ENCODE measurements at regions not wholly inside any gene's neighbourhood (a gene's known extent, or its start where the extent isn't known, plus 50 kb on each side); places are given as distances from the start of the nearest gene placed in this dataset.

DNA sequence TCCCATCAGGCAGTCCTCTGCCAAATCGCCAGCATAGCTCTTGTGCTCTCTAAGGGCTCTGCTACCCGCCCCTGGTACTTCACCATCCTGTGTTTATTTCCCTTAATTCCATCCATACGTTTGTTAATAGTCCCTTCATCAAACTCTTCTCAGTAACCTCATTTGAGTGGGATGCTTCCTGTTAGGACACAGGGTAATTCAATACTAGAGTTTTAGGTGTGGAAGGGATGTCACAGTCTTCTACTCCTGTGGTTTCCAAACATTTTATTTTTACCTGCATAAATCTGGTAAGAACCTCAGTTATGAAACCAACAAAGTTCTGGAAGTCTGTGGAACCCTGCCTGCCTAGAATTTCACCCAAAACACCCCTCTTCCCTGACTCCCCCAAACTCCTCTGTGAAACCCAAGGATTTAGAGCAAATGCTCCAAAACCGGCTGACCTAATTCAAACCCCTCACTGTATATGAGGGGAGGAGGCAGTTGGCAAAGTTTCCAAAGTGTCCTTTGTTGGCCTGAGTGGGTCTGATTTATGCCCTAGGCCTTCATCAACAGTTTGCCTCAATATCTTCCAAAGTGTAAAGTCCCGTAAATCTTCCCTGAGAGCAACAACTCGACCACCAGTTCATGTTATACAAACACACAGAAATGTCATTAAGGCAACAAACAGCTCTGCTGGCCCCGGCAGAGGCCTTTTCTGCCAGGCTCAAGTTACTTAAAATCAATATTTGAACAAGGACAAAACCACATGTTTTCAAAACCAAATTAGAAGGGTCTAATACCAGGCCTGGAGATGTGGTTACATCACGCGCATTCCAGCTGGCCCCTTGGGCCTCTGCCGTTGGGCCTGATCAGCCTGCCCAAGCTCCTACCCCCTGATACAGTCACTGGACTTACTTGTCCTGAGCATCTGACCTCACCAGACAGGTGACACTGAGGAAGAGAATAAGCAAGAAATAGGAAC, 82.4 kb upstream of the FGGY start:
- TF ChIP-seq, protein P1, sequence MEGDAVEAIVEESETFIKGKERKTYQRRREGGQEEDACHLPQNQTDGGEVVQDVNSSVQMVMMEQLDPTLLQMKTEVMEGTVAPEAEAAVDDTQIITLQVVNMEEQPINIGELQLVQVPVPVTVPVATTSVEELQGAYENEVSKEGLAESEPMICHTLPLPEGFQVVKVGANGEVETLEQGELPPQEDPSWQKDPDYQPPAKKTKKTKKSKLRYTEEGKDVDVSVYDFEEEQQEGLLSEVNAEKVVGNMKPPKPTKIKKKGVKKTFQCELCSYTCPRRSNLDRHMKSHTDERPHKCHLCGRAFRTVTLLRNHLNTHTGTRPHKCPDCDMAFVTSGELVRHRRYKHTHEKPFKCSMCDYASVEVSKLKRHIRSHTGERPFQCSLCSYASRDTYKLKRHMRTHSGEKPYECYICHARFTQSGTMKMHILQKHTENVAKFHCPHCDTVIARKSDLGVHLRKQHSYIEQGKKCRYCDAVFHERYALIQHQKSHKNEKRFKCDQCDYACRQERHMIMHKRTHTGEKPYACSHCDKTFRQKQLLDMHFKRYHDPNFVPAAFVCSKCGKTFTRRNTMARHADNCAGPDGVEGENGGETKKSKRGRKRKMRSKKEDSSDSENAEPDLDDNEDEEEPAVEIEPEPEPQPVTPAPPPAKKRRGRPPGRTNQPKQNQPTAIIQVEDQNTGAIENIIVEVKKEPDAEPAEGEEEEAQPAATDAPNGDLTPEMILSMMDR (IDR thresholded peaks at IDR 0.05; ENCODE audit: poor library complexity, severe bottlenecking): no peak
- no peak for TF ChIP-seq SMC3 (conservative IDR thresholded peaks at IDR 0.05; ENCODE audit: poor library complexity)
- TF ChIP-seq EZH2 (IDR thresholded peaks at IDR 0.05; ENCODE audit: borderline replicate concordance, insufficient read depth, low read length, poor library complexity, severe bottlenecking): no peak
- no peak for TF ChIP-seq RAD21 (conservative IDR thresholded peaks at IDR 0.05)
- TF ChIP-seq MXI1 (conservative IDR thresholded peaks at IDR 0.05; ENCODE audit: poor library complexity, severe bottlenecking): no peak
